ENCODE measurements at regions not wholly inside any gene's neighbourhood (a gene's known extent, or its start where the extent isn't known, plus 50 kb on each side); places are given as distances from the start of the nearest gene placed in this dataset.

DNA sequence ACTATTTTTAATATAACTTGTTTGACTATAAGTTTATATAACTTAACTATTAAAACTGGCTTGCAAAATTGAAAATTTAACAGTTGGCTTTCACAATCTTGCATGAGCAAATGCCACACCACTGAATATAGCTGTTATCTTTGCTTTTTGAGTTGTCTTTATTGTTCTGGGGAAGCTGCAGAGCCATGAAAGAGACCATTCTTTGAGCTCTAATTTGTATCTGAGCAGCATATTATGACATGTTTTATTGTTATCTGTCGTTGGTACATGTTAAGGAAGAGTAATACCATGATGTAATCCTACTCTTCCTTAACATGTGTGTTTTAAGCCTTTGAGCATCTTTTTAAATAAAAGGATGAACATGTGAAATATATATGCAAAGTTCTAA lies 97.1 kb upstream of the ANK2 start:
- intact Hi-C loops (cut with micrococcal nuclease; ENCODE audit: unreplicated experiment): no loop called here
- TF ChIP-seq, protein P1, sequence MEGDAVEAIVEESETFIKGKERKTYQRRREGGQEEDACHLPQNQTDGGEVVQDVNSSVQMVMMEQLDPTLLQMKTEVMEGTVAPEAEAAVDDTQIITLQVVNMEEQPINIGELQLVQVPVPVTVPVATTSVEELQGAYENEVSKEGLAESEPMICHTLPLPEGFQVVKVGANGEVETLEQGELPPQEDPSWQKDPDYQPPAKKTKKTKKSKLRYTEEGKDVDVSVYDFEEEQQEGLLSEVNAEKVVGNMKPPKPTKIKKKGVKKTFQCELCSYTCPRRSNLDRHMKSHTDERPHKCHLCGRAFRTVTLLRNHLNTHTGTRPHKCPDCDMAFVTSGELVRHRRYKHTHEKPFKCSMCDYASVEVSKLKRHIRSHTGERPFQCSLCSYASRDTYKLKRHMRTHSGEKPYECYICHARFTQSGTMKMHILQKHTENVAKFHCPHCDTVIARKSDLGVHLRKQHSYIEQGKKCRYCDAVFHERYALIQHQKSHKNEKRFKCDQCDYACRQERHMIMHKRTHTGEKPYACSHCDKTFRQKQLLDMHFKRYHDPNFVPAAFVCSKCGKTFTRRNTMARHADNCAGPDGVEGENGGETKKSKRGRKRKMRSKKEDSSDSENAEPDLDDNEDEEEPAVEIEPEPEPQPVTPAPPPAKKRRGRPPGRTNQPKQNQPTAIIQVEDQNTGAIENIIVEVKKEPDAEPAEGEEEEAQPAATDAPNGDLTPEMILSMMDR (IDR thresholded peaks at IDR 0.05; ENCODE audit: insufficient read depth in 1 of 2, low read depth in 1 of 2, low read length in 1 of 2, severe bottlenecking in 1 of 2, unreplicated experiment in 1 of 2): no peak
- no peak overlapping the region for H3K4me3 ChIP-seq (ENCODE audit: low read depth, low read length)
- Mint-ChIP-seq H3K9me3 (ENCODE audit: unreplicated experiment) (no peaks in the 10 kb centered on the region), H3K27ac (ENCODE audit: unreplicated experiment) (no peak overlapping the region), H3K4me1 (ENCODE audit: low read depth, unreplicated experiment) (no peaks in the 10 kb centered on the region), H3K4me3 (ENCODE audit: unreplicated experiment) (no peak overlapping the region), H3K36me3 (ENCODE audit: insufficient read depth, unreplicated experiment) (no peaks in the 10 kb centered on the region), H3K27me3 (ENCODE audit: insufficient read depth, unreplicated experiment) (peaks cover 2% of the 10 kb centered on the region)
- POLR2A ChIA-PET: no interaction called here
- CTCF ChIA-PET: interaction anchor here (0.8 to 1.2 kb wide), 3 partner anchors 14 to 52 kb away, joined by 3 to 4 read pairs (median 3); no protein-coding TSS in a partner anchor
- no peaks in the 10 kb centered on the region for H3K4me1 ChIP-seq
- no peak for DNase-seq
- no peaks in the 10 kb centered on the region for H3K36me3 ChIP-seq (ENCODE audit: control insufficient read depth, insufficient read depth, low read length)
- no peaks in the 10 kb centered on the region for H3K27me3 ChIP-seq (replicated peaks; ENCODE audit: control insufficient read depth, insufficient read depth, low read length)
- no peaks in the 10 kb centered on the region for H3K9me3 ChIP-seq
- no TSS peak for BruUV-seq (replicated peaks)

DNA sequence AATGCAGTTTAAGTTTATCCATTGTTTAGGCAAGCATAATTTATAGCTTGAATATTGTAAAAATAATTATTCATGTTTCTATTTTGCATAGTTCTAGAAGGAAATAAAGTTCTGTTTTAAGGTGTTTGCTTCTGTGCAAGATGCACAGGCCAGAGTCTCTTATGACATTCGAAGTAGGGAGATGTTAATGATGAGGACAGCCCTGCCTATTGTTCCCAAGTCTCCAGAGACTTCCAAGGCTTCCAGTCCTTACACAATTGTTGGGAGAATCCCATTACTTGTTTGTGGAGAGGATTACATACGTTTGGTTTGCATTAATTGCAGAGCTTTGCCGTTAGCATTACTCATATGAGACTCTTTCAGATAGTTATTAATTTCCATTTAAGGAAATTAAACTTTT lies 96.2 kb upstream of the ANK2 start:
- Histone ChIP-seq H3K4me1 (no peaks in the 10 kb centered on the region), H3K9me3 (no peaks in the 10 kb centered on the region), H3K36me3 (ENCODE audit: control insufficient read depth, insufficient read depth, low read length) (no peaks in the 10 kb centered on the region), H3K27me3 (replicated peaks; ENCODE audit: control insufficient read depth, insufficient read depth, low read length) (no peaks in the 10 kb centered on the region), H3K4me3 (ENCODE audit: low read depth, low read length) (no peak overlapping the region)
- BruUV-seq (replicated peaks): no TSS peak
- DNase-seq: no peak
- Mint-ChIP-seq H3K4me1 (ENCODE audit: low read depth, unreplicated experiment) (no peaks in the 10 kb centered on the region), H3K4me3 (ENCODE audit: unreplicated experiment) (no peak overlapping the region), H3K27me3 (ENCODE audit: insufficient read depth, unreplicated experiment) (peaks cover 2% of the 10 kb centered on the region), H3K9me3 (ENCODE audit: unreplicated experiment) (no peaks in the 10 kb centered on the region), H3K27ac (ENCODE audit: unreplicated experiment) (no peak overlapping the region), H3K36me3 (ENCODE audit: insufficient read depth, unreplicated experiment) (no peaks in the 10 kb centered on the region)
- ChIA-PET CTCF (interaction anchor here (1.1 kb wide), 1 partner anchor 15 kb away, joined by 3 read pairs; no protein-coding TSS in a partner anchor), POLR2A (no interaction called here)
- intact Hi-C loops (cut with micrococcal nuclease; ENCODE audit: unreplicated experiment): no loop called here
- TF ChIP-seq, protein P1 (IDR thresholded peaks at IDR 0.05; ENCODE audit: insufficient read depth in 1 of 2, low read depth in 1 of 2, low read length in 1 of 2, severe bottlenecking in 1 of 2, unreplicated experiment in 1 of 2): no peak

DNA sequence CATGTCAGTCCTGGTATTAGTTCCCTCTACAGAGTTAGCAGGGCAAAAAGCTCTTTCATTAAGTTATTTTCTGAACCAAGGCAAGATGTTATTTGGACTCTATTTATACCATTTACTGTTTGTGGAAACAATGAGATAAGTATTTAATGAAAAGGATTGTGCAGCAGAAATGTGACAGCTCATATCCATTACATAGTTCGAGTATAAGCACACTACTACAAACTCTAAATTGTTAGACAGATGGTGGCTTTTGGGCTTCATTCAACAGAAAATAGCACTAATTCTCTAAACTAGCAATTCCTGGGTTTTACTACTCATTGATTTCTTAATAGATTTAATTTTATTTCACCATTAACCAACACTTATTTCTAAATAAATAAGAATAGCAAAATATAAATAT lies 95.2 kb upstream of the ANK2 start:
- ChIA-PET CTCF (no interaction called here), POLR2A (no interaction called here)
- H3K36me3 ChIP-seq (ENCODE audit: control insufficient read depth, insufficient read depth, low read length): no peaks in the 10 kb centered on the region
- TF ChIP-seq, protein P1 (IDR thresholded peaks at IDR 0.05; ENCODE audit: insufficient read depth in 1 of 2, low read depth in 1 of 2, low read length in 1 of 2, severe bottlenecking in 1 of 2, unreplicated experiment in 1 of 2): no peak
- H3K27me3 ChIP-seq (replicated peaks; ENCODE audit: control insufficient read depth, insufficient read depth, low read length): no peaks in the 10 kb centered on the region
- no peak overlapping the region for H3K4me3 Mint-ChIP-seq (ENCODE audit: unreplicated experiment)
- no peaks in the 10 kb centered on the region for H3K4me1 ChIP-seq
- no peaks in the 10 kb centered on the region for H3K9me3 Mint-ChIP-seq (ENCODE audit: unreplicated experiment)
- intact Hi-C loops (cut with micrococcal nuclease; ENCODE audit: unreplicated experiment): no loop called here
- no TSS peak for BruUV-seq (replicated peaks)
- no peaks in the 10 kb centered on the region for H3K36me3 Mint-ChIP-seq (ENCODE audit: insufficient read depth, unreplicated experiment)
- no peak overlapping the region for H3K27ac Mint-ChIP-seq (ENCODE audit: unreplicated experiment)
- peaks cover 2% of the 10 kb centered on the region for H3K27me3 Mint-ChIP-seq (ENCODE audit: insufficient read depth, unreplicated experiment)
- H3K9me3 ChIP-seq: no peaks in the 10 kb centered on the region
- no peaks in the 10 kb centered on the region for H3K4me1 Mint-ChIP-seq (ENCODE audit: low read depth, unreplicated experiment)
- H3K4me3 ChIP-seq (ENCODE audit: low read depth, low read length): no peak overlapping the region
- no peak for DNase-seq
